Activated naive CD8-positive, alpha-beta T cell treated with anti-CD3 and anti-CD28 coated beads for 36 hours (primary cell): ENCODE measurements at regions not wholly inside any gene's neighbourhood (a gene's known extent, or its start where the extent isn't known, plus 50 kb on each side); places are given as distances from the start of the nearest gene placed in this dataset.

Experiments
- DNase-seq: peaks from one replicate; pipeline ENCODE4 v3.0.0; 2021
- H3K27ac Mint-ChIP-seq: one replicate; pipeline ENCODE4 v1.8.0; 2022; ENCODE audit warnings: mild to moderate bottlenecking, moderate library complexity, mixed read lengths
- H3K27me3 Mint-ChIP-seq: one replicate; pipeline ENCODE4 v1.8.0; 2022; ENCODE audit warnings: mild to moderate bottlenecking, mixed read lengths
- H3K36me3 Mint-ChIP-seq: one replicate; pipeline ENCODE4 v1.8.0; 2021; ENCODE audit warnings: mild to moderate bottlenecking, mixed read lengths
- H3K4me1 Mint-ChIP-seq: one replicate; pipeline ENCODE4 v1.8.0; 2021; ENCODE audit warnings: mixed read lengths
- H3K4me3 Mint-ChIP-seq: one replicate; pipeline ENCODE4 v1.8.0; 2022; ENCODE audit warnings: mild to moderate bottlenecking, moderate library complexity, mixed read lengths
- H3K9me3 Mint-ChIP-seq: one replicate; pipeline ENCODE4 v1.8.0; 2022; ENCODE audit warnings: mixed read lengths

DNA sequence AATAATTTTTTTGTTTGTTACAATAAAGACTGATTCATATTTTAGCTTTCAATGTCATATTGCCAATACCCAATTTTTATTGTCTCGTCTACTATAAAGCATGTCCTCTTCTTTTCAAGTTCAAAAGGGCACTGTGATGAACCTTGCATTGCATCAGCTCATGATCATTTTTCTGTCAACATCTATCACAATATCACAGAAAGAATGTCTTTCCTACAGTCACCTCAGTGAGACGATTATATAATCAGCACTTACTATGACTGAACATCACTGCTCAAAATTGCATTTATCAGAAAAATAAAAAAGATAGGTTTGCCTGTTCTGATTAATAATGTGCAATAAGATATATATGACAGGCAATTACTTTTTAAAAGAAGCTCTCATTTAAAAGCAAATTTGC is 228.7 kb upstream of the LRFN5 start:
- Mint-ChIP-seq H3K9me3 (peaks cover 2% of the 10 kb centered on the region), H3K27me3 (no peaks in the 10 kb centered on the region), H3K4me3 (no peak overlapping the region), H3K4me1 (no peaks in the 10 kb centered on the region), H3K36me3 (no peaks in the 10 kb centered on the region), H3K27ac (no peak overlapping the region)
- DNase-seq, result no peak

DNA sequence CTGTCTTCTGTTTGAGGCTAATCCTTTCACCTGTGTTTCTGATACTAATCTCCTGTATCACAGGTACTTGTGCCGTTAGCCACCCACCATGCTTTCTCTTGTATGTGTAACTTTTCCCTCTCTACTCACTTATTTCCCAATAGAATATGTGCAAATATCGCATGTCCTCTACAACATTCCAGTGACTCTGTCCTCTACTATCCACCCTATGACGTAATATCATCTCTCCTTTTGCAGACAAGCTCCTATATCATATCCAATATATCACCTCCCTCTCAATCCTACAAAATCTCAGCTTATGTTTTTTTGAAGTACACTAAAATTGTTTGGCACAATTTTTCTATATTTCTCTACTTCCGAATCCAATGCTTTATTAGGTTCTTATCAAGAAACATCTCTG is 232.6 kb upstream of the LRFN5 start:
- H3K27me3 Mint-ChIP-seq, result no peaks in the 10 kb centered on the region
- H3K4me1 Mint-ChIP-seq, result no peaks in the 10 kb centered on the region
- H3K4me3 Mint-ChIP-seq, result no peak overlapping the region
- H3K27ac Mint-ChIP-seq, result no peak overlapping the region
- no peak for DNase-seq
- H3K36me3 Mint-ChIP-seq, result no peaks in the 10 kb centered on the region
- H3K9me3 Mint-ChIP-seq, result peaks cover 2% of the 10 kb centered on the region

DNA sequence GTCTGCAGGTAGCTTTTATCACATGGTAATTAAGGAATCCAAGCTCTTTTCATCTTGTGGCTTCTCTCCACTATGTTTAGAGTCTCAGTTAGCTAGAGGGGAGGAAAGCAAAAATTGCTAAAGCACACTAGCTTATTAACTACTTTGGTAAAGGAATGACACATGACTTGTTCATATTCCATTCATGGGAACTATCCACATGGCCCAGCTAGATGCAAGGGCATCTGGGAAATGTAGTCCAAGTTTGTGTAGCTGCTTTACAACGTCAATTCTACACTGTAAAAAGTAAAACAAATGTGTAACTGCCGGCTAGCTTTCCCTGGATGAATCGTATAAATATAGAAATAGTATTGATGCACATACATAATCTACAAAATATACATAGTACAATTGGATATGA is 244.5 kb upstream of the LRFN5 start:
- Mint-ChIP-seq H3K4me3 (no peak overlapping the region), H3K27ac (no peak overlapping the region), H3K9me3 (no peaks in the 10 kb centered on the region), H3K4me1 (no peaks in the 10 kb centered on the region), H3K27me3 (no peaks in the 10 kb centered on the region), H3K36me3 (no peaks in the 10 kb centered on the region)
- no peak for DNase-seq

DNA sequence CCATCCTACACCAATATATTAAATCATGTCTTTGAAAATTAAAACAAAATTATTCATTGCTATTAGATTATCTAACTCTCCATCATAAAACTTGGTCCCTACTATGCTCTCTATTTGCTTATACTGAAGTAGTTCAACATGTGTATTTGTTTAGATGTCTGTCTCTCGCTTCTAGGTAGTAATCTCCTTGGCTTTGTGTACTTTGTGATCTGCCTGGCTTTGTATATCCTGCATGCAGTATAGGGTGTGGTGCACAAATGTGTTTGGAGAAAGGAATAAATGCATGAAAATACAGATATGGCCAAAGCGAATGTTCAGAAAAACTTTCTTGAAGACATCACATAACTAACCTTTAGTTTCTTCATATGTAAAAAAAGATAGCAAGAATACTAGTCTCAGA is 246.6 kb upstream of the LRFN5 start:
- H3K36me3 Mint-ChIP-seq, result no peaks in the 10 kb centered on the region
- no peak overlapping the region for H3K4me3 Mint-ChIP-seq
- H3K9me3 Mint-ChIP-seq, result no peaks in the 10 kb centered on the region
- no peak for DNase-seq
- H3K27me3 Mint-ChIP-seq, result no peaks in the 10 kb centered on the region
- no peak overlapping the region for H3K27ac Mint-ChIP-seq
- no peaks in the 10 kb centered on the region for H3K4me1 Mint-ChIP-seq

DNA sequence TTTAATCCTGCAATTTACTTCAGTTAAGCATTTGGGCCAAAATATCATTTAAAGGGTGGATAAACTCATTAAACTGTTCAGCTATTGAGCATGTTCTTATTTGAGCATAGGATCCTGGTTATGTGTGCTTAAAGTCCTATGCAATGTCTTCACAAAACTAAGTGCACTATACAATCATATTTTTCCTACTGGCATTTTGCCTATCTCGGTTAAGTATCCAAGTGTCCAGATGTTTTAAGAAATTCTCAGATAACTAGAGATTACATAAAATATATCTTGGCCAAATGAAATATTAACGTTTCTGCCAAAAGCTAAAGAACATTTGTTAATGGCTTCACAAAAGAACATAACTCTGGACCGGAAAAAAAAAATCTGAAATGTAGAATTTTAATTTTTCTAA is 250.8 kb upstream of the LRFN5 start:
- H3K4me1 Mint-ChIP-seq, result no peaks in the 10 kb centered on the region
- no peaks in the 10 kb centered on the region for H3K36me3 Mint-ChIP-seq
- no peak overlapping the region for H3K4me3 Mint-ChIP-seq
- no peaks in the 10 kb centered on the region for H3K9me3 Mint-ChIP-seq
- no peak for DNase-seq
- no peaks in the 10 kb centered on the region for H3K27me3 Mint-ChIP-seq
- H3K27ac Mint-ChIP-seq, result no peak overlapping the region

DNA sequence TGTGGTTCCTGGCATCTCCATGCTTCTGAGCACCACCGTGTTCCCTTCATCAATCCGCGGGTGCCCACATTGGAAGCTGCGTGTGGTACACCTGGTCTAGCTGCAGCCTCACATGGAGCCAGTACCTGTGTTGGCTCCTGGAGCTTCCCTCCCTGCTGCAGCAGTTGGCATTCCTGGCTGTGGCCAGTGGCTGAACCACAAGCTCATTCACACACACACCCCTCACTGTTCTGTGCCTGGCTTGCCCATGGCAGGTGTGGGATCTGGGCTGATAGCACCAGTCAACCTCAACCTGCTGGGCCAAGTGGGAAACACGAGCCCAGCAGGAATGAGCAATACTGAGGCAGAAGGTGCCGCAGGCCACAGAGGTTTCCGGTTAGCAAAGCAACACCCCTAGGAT is 256.2 kb upstream of the LRFN5 start:
- no peaks in the 10 kb centered on the region for H3K9me3 Mint-ChIP-seq
- DNase-seq, result no peak
- no peaks in the 10 kb centered on the region for H3K36me3 Mint-ChIP-seq
- no peak overlapping the region for H3K27ac Mint-ChIP-seq
- no peaks in the 10 kb centered on the region for H3K27me3 Mint-ChIP-seq
- H3K4me1 Mint-ChIP-seq, result no peaks in the 10 kb centered on the region
- H3K4me3 Mint-ChIP-seq, result no peak overlapping the region

DNA sequence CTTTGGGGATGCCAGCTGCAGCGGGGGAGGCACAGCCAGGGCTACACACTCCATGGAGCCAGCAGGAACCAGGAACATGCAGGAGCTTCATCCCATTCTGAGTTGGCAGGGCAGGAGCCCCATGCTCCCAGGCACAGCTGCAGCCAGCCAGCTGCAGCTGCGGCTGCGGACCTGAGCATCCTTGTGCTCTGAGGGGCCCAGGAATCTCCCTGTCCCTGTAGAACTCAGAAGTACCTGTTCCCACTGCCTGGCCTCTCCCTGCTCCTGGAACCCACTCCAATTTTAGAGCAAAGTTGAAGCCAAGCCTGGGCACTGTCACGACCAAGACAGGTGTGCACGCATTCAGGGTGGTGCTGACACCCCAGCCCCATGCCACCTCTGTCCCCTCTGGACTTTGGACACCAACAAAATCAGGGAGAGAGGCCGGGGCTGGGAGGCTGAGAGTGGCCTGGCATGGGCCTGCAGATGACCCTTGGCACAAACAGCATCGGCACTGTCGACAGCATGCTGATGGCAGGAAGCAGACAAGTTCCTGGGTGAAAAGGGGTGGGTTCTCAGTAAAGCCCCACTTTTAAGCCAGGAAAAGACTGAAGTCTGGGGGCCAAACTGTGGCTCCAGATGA is 257.3 kb upstream of the LRFN5 start:
- Mint-ChIP-seq H3K4me3 (no peak overlapping the region), H3K36me3 (no peaks in the 10 kb centered on the region), H3K27ac (no peak overlapping the region), H3K27me3 (no peaks in the 10 kb centered on the region), H3K4me1 (no peaks in the 10 kb centered on the region), H3K9me3 (no peaks in the 10 kb centered on the region)
- DNase-seq, result no peak

DNA sequence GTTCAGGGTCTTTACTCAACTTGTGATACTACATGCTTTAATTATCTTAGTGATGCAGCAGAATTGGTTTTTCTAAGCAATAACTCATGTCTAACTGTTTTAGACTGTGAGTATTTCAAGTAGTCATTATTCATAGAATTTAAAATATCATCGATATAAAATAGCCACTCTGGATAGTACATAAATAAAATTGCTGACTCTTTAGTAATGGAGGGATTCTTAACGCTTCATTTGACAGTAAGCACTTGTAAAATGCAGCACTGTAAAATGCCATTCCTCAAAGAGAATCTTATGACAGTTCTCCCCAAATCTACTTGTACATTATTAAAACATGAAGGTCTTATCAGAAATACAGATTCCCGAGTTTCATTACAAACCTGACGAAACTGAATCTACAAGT is 262.8 kb upstream of the LRFN5 start:
- DNase-seq, result no peak
- Mint-ChIP-seq H3K27me3 (no peaks in the 10 kb centered on the region), H3K4me1 (no peaks in the 10 kb centered on the region), H3K36me3 (no peaks in the 10 kb centered on the region), H3K27ac (no peak overlapping the region), H3K4me3 (no peak overlapping the region), H3K9me3 (no peaks in the 10 kb centered on the region)

DNA sequence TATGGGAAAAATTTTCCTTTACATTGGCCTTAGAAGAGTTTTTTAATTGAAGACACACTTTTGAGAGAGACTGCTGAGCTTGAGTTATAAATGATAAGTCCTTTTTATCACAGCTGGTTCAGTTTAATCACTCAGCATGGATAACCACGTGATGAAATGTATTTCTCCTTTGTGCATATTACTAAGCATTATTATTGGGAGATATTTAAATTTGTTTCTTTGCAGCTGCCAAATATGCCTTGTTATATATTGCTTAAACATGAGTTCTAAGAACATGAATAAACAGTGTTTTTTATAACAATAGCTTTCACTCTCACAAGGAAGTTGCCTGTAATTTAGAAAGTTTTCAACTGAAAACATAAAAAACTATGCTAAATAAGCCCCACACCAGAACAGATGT is 293.5 kb upstream of the LRFN5 start:
- Mint-ChIP-seq H3K9me3 (peaks cover 2% of the 10 kb centered on the region), H3K4me3 (no peak overlapping the region), H3K27me3 (no peaks in the 10 kb centered on the region), H3K4me1 (no peaks in the 10 kb centered on the region), H3K27ac (no peak overlapping the region), H3K36me3 (no peaks in the 10 kb centered on the region)
- no peak for DNase-seq

DNA sequence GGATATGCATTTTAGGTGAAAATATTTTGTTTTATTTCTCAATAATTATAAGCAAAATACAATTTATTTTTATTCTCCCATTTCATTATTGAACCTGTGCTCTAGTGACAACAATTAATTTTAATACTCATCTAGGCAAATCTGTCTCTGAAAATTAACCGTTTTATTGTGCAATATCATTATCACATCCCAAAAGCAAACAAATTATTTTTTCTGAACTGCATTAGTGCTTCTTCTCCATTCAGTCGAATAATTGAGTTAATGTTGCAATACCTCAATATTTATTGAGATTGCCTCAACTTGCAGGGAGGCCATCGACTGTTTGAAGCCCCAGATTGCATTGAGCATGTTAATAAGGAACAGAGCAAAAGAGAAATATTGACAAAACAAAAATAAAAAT is 303.2 kb upstream of the LRFN5 start:
- Mint-ChIP-seq H3K9me3 (peaks cover 1% of the 10 kb centered on the region), H3K27me3 (no peaks in the 10 kb centered on the region), H3K4me1 (no peaks in the 10 kb centered on the region), H3K36me3 (no peaks in the 10 kb centered on the region), H3K4me3 (no peak overlapping the region), H3K27ac (no peak overlapping the region)
- no peak for DNase-seq

DNA sequence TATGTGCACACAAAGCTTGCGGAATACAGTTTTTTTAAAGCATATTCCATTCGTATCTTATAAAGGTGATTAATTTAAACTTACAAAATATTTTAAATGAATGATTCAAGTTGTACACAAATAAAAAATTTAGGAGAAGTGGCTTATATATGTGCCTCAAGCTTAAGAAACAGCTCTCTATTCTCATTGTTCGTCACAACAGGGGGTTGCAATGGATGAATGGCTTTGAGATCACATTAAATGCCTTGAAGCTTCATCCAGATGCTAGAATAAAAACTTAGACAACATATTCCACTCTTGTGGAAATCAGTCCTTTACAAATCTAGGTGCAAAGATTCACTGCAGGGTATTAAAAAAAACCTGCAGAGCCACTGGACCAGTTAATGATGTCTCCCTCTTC is 303.9 kb upstream of the LRFN5 start:
- peaks cover 1% of the 10 kb centered on the region for H3K9me3 Mint-ChIP-seq
- H3K27ac Mint-ChIP-seq, result no peak overlapping the region
- H3K4me3 Mint-ChIP-seq, result no peak overlapping the region

DNA sequence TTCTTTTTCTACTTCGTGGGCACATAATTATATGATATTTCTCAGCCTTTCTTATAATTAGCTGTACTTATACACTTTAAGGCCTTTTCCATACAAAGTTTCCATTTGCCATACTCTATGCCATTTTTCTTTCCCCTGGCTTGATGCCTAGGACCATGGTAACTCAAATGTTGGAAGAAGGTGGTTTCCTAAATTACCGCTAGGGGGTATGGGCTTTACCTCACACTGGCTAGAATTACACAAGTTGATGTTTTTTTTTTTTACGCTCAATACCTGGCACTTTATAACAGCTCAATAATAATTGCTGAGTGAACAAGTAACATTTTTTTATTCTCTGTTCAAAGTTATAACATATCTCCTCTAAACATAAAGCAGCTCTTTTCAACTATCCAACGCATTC is 306.8 kb upstream of the LRFN5 start:
- no peaks in the 10 kb centered on the region for H3K36me3 Mint-ChIP-seq
- H3K27ac Mint-ChIP-seq, result no peak overlapping the region
- no peak for DNase-seq
- H3K4me1 Mint-ChIP-seq, result no peaks in the 10 kb centered on the region
- H3K27me3 Mint-ChIP-seq, result no peaks in the 10 kb centered on the region
- H3K9me3 Mint-ChIP-seq, result peaks cover 1% of the 10 kb centered on the region
- H3K4me3 Mint-ChIP-seq, result no peak overlapping the region

More for the DNA sequence above, 303.9 kb upstream of the LRFN5 start:
- H3K36me3 Mint-ChIP-seq, result no peaks in the 10 kb centered on the region
- no peak for DNase-seq
- H3K27me3 Mint-ChIP-seq, result no peaks in the 10 kb centered on the region
- no peaks in the 10 kb centered on the region for H3K4me1 Mint-ChIP-seq

DNA sequence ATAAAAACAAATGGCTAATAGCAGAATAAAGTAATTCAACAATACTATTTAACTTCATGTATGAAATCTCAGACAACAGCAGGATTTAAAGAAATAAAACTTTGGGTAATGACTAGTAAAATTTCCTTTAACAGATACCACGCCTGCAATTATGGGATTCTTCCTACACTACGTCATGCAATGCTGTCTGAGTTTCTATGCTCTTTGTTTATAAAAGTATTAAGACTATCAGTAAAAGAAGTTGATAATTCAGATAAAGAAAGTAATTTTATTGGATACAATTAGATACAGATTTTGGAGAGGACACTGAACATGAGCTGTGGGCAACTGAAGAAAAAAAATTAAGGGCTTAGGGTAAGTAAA is 308.4 kb upstream of the LRFN5 start:
- Mint-ChIP-seq H3K27ac (no peak overlapping the region), H3K36me3 (no peaks in the 10 kb centered on the region), H3K4me3 (no peak overlapping the region), H3K4me1 (no peaks in the 10 kb centered on the region), H3K27me3 (no peaks in the 10 kb centered on the region), H3K9me3 (peaks cover 1% of the 10 kb centered on the region)
- no peak for DNase-seq

DNA sequence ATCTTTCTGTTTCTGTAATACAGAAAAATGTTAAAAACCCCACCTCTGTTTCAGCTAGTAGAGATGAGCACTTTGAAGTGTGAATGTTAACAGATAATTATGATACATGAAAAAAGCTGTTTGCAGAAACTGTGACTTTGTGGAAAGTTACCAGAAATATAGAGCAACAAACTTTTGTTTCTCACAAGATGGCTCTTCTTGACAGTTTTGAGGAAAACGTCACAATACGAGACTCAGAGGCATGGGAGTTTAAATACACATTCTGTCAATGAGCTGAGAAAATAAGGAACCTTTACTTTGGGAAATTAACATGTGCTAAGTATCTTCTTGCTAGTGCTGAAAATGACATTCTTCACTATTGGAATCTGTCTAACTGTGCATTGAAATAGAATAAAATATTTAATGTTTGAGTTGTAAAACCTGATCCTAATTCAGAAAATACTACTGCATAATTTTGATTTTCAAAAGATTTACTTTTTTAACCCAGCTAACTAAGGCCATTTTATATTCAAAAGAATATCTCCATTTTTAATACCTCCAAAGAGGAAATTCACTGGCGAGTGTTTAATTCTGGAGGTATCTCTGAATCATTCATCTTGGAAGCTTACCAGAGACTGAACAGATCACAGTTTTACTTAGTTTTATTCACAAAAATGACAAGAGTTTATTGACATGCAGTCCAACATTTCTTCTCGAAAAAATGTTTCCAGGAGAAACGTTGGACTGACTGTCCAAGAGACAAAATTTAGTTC is 308.9 kb upstream of the LRFN5 start:
- no peaks in the 10 kb centered on the region for H3K4me1 Mint-ChIP-seq
- H3K36me3 Mint-ChIP-seq, result no peaks in the 10 kb centered on the region
- no peak overlapping the region for H3K27ac Mint-ChIP-seq
- DNase-seq, result no peak
- H3K4me3 Mint-ChIP-seq, result no peak overlapping the region
- H3K27me3 Mint-ChIP-seq, result no peaks in the 10 kb centered on the region
- peaks cover 1% of the 10 kb centered on the region for H3K9me3 Mint-ChIP-seq

DNA sequence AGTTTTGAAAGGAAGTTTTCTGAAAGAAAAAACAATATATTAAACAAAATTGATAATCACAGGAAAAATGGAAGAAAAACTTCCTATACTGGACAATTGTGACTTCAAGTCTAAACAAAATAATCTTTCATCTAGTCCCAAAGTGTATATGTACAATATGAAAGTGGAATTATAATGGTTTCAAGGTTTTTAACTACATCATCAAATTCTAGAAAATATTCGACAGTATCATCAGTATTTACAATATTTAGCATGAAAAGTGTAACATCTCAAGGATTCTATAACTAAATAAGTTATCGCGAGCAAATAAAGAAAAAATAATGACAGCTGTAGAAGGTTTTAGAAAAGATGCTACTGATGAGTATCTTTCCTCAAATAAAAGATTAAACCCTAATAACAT is 310.9 kb upstream of the LRFN5 start:
- Mint-ChIP-seq H3K4me3 (no peak overlapping the region), H3K27me3 (no peaks in the 10 kb centered on the region), H3K36me3 (no peaks in the 10 kb centered on the region), H3K27ac (no peak overlapping the region), H3K9me3 (peaks cover 1% of the 10 kb centered on the region), H3K4me1 (no peaks in the 10 kb centered on the region)
- DNase-seq, result no peak

DNA sequence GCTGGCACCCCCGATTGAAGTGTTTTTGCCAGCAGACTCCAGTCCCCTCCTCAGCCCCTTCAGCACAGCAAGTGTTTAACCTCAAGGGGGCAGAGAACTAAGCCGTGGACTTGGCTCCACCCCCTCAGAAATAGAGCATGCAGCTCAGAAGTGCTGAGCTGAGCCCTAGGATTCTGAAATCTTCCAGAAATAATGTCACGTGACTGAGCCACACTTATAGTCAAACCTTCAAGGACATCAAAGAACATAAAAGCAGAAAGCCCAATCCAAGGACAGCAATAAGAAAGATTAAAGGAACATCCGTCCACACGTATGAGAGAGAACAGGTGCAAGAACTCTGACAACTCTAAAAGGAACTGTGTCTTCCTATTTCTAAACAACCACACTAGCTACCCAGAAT is 317.7 kb upstream of the LRFN5 start:
- Mint-ChIP-seq H3K27me3 (no peaks in the 10 kb centered on the region), H3K4me1 (no peaks in the 10 kb centered on the region), H3K36me3 (no peaks in the 10 kb centered on the region), H3K9me3 (peaks cover 3% of the 10 kb centered on the region), H3K4me3 (no peak overlapping the region), H3K27ac (no peak overlapping the region)
- DNase-seq, result no peak
